GM21528 (cell line): ENCODE measurements at regions not wholly inside any gene's neighbourhood (a gene's known extent, or its start where the extent isn't known, plus 50 kb on each side); places are given as distances from the start of the nearest gene placed in this dataset.

Source experiments
- ATAC-seq: cut with Tn5 transposase; IDR thresholded peaks from one replicate; pipeline ENCODE4 v1.9.1; 2021; ENCODE audit warnings: mild to moderate bottlenecking, moderate library complexity; ENCODE audit not compliant: unreplicated experiment, low FRiP score

GRCh38 chr1:193841857-193842256 lies 655.4 kb upstream of the B3GALT2 start:
- no peak for ATAC-seq

- no peak for ATAC-seq
Measured at GRCh38 chr1:193831465-193831864, 645.1 kb upstream of the B3GALT2 start.

DNA sequence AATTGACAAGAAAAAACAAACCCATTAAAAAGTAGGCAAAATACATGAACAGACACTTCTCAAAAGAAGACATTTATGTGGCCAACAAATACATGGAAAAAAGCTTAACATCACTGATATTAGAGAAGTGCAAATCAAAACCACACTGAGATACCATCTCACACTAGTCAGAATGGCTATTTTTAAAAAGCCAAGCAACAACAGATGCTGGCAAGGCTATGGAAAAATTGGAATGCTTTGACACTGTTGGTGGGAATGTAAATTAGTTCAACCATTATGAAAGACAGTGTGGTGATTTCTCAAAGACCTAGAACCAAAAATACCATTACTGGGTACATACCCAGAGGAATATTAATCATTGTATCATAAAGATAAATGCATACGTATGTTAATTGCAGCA lies 641.1 kb upstream of the B3GALT2 start:
- ATAC-seq = no peak

- ATAC-seq = no peak
Measured at GRCh38 chr1:193819376-193819775, 633.0 kb upstream of the B3GALT2 start.

- no peak for ATAC-seq
Measured at GRCh38 chr1:193807208-193807607, 620.8 kb upstream of the B3GALT2 start.

DNA sequence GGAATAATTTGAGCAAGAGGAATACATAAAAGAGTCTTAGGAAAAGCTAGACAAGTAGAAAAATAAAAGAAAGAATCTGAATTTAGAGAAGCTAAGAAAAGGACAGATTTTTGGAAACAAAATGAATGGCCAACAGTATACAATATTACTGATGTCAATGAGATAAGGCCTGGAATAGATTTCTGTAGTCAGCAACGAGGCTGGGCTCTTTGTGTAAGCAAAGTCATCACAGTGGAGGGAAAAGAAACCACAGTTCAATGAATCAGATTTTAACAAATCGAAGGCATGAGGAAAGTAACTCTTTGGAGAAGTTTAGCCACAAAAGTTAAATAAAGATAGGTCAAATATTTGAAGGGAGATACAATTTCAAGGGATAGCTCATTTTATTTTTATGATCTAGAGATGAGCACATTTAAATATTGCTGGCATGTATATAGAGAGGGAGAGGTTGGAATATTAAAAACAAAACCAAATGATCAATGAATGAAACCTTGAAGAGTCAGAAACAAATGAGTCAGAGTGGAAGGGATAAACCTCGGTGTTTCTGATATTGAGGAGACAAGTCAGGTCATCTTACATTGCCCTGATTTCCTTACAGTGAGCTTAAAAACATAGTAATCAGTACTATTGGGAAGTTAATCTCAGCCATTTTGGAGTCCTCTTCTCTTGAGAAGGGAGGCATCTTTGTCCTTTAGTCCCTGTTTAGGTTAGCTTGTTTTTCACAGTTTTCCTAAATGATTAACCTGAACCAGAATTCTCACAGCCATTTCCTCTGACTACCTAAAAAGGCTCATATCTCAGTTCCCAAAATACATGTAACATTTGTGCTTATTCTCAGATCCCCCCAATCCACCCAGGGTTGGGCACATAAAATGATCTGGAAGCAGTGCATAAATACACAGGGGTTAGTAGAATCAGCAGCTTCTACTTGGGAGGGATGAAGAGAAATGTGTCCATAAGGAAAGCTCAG lies 620.0 kb upstream of the B3GALT2 start:
- ATAC-seq = peak; percentile 74

DNA sequence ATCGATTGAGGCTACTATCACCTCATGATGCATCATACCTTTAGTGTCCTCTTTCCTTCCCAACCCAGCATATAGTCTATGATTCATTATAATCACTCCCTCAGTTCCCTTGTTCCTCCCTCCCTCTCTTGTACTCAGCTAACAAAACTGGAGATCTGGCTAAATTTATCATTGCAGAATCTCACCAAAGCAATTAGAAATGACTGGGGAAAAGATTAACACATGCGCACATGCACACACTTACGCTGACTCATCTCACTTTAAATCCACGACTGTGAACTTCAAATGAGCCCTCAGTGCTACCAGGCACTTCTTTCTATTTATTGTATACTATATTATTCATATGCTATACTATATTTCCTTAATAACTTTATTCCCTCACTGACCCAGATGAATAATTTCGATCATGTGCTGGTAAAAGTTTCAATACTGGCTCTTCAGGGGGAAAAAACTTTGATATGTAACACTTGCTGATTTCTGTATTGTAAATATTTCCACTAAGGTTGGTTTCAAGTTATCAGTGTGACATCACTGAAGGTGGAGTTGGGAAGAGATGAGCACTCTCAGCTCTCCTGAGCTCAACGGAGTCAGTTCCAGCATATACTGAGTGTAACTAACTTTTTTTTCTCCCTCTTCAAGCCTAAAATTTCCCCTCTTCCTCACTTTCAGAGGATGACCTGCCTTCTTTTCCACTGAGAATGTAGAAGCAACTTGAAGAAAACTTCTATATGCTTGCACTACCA lies 613.7 kb upstream of the B3GALT2 start:
- no peak for ATAC-seq

- ATAC-seq = no peak
Measured at GRCh38 chr1:193799371-193799770, 613.0 kb upstream of the B3GALT2 start.

GRCh38 chr1:193794239-193794638 lies 607.8 kb upstream of the B3GALT2 start:
- no peak for ATAC-seq

- no peak for ATAC-seq
Measured at GRCh38 chr1:193791746-193792145, 605.3 kb upstream of the B3GALT2 start.

GRCh38 chr1:193787061-193787460 lies 600.6 kb upstream of the B3GALT2 start:
- no peak for ATAC-seq

DNA sequence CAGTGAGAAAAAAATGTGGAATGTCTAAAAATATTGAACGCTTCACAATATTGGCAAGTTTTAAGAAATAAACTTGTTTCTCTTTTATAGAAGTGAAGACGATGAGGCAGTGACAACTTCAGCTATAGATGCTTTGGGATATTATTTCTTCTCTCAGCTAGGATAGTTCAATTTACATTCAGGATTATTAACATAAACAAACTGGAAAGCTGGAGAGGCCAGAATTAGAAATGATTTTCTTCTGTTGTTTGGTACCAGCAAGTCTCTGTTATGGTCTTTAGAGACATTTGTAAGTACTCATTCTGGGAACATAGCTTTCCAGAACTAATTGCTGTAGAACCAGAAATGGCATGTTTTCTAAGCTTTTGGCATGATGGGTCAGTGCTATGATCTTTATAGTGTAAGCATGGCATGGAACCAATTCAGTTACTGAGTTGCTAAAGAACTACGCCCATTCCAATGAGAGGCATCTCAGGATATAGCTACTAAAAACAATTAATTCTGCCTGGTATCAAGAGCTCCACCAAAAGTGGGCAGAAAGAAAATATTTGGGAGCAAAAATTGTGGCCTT lies 599.5 kb upstream of the B3GALT2 start:
- ATAC-seq = no peak

GRCh38 chr1:193774536-193775323 lies 588.3 kb upstream of the B3GALT2 start:
- no peak for ATAC-seq

DNA sequence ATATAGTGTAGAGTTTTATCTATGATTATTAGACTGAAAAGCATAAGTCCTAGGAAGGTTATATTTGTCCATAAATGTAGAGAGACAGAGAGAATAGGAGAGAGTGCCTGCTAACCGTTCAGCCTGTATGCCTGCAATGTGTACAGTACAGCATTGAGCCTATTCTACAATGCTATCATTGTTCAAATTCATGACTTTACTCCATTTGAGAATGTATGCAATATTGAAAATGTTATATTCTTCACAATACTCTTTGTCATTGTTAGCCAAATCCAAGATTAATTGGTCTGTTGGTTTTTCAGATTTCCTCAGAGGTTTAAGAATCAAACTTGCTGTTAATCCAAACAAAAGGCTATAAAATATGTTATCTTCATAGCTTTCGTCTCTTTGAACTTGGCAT lies 585.2 kb upstream of the B3GALT2 start:
- no peak for ATAC-seq

GRCh38 chr1:193769651-193770050 lies 583.2 kb upstream of the B3GALT2 start:
- no peak for ATAC-seq

GRCh38 chr1:193767886-193768285 lies 581.5 kb upstream of the B3GALT2 start:
- ATAC-seq = no peak

- ATAC-seq = no peak
Measured at GRCh38 chr1:193766329-193766728, 579.9 kb upstream of the B3GALT2 start.

- ATAC-seq = no peak
Measured at GRCh38 chr1:193763266-193763665, 576.9 kb upstream of the B3GALT2 start.

DNA sequence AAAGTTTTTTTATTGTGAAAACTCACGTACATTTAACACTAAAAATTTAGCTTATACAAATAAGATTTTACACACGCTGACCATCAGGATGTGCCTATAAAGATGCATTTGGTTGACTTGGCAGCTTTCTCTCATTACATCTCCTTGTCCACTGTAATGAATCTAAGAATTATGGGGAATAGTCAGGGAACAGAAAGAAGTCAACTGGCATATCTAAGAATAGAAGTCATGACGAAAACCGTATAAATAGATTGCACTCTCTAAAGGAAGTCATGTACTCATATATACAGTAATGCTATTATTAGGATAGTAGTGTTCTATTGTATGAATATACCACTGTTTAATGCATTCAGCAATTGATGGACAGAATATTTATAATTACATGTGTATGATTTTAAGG lies 575.8 kb upstream of the B3GALT2 start:
- ATAC-seq = no peak

DNA sequence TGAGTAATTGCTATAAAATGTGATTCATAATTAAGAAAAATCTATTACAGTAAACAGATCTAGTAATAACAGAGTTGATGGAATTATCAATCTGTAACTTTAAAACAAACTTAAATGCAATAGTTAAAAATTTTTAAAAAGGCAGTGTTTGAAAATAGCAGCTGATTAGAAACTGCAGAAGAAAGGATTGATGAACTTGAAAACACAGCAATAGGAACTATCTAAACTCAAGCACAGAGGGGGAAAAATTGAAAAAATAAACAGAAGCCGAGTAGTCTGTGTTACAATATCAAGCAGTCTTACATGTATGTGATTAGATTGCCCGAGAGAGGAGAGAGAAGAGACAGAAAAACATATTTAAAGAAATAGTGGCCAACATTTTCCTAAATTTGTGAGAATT lies 569.0 kb upstream of the B3GALT2 start:
- ATAC-seq = no peak
